Effector memory CD8-positive, alpha-beta T cell (primary cell): ENCODE measurements at regions not wholly inside any gene's neighbourhood (a gene's known extent, or its start where the extent isn't known, plus 50 kb on each side); places are given as distances from the start of the nearest gene placed in this dataset.

Experiments
- ATAC-seq: fragments of 150-1000 bp; cut with Tn5 transposase; replicated peaks from 2 replicates; pipeline ENCODE4 v1.10.0; 2021; ENCODE audit warnings: mild to moderate bottlenecking, moderate library complexity
- DNase-seq, 3 experiments: peaks; one replicate each; pipeline ENCODE4 v3.0.0; 2021
- H3K27ac Mint-ChIP-seq, 2 donors: one replicate each; pipeline ENCODE4 v1.8.0; 2022; ENCODE audit warnings: mild to moderate bottlenecking in 2 of 2, mixed read lengths in 2 of 2, moderate library complexity in 2 of 2
- H3K27me3 Mint-ChIP-seq, 2 donors: one replicate each; pipeline ENCODE4 v1.8.0; 2022; ENCODE audit warnings: mixed read lengths in 2 of 2
- H3K36me3 Mint-ChIP-seq: one replicate; pipeline ENCODE4 v1.8.0; 2022; ENCODE audit warnings: mild to moderate bottlenecking, moderate library complexity, mixed read lengths; ENCODE audit not compliant: insufficient read depth
- H3K4me1 Mint-ChIP-seq, 2 donors: one replicate each; pipeline ENCODE4 v1.8.0; 2022; ENCODE audit warnings: low read depth in 2 of 2, mixed read lengths in 2 of 2
- H3K4me3 Mint-ChIP-seq, 2 donors: one replicate each; pipeline ENCODE4 v1.8.0; 2022; ENCODE audit warnings: mild to moderate bottlenecking in 2 of 2, mixed read lengths in 2 of 2, moderate library complexity in 2 of 2
- H3K9me3 Mint-ChIP-seq, 2 donors: one replicate each; pipeline ENCODE4 v1.8.0; 2022; ENCODE audit warnings: mixed read lengths in 2 of 2

DNA sequence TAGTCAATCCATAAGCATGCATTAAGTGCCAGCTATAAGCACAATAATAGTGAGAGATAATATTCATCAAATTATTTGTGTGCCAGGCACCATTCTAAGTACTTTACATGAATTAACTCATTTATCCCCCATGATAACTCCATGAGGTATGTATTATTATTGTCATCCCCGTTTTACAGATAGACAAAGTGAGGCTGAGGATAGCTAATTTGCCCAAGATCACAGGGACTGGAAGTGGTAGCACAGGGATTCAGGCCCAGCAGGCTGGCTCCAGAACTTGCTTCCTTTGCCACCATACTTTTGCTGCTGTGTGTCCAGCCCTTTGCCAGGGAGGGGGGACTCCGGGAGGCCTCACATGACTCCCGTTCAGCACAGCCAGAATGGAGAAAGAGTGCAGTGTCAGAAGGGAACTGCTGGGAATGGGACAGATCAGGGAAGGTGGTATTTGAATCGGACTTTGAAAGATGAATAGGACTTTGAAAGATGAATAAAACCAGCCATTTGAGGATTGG, 128.0 kb upstream of the PWP1 start:
- H3K36me3 Mint-ChIP-seq = peaks cover 3% of the 10 kb centered on the region
- H3K9me3 Mint-ChIP-seq = no peaks in the 10 kb centered on the region
- peaks cover 0 to 4% of the 10 kb centered on the region in 2 donors for H3K4me1 Mint-ChIP-seq
- ATAC-seq = no peak
- no peak overlapping the region for H3K4me3 Mint-ChIP-seq
- no peak overlapping the region for H3K27ac Mint-ChIP-seq
- H3K27me3 Mint-ChIP-seq = no peaks in the 10 kb centered on the region
- DNase-seq = no peak

DNA sequence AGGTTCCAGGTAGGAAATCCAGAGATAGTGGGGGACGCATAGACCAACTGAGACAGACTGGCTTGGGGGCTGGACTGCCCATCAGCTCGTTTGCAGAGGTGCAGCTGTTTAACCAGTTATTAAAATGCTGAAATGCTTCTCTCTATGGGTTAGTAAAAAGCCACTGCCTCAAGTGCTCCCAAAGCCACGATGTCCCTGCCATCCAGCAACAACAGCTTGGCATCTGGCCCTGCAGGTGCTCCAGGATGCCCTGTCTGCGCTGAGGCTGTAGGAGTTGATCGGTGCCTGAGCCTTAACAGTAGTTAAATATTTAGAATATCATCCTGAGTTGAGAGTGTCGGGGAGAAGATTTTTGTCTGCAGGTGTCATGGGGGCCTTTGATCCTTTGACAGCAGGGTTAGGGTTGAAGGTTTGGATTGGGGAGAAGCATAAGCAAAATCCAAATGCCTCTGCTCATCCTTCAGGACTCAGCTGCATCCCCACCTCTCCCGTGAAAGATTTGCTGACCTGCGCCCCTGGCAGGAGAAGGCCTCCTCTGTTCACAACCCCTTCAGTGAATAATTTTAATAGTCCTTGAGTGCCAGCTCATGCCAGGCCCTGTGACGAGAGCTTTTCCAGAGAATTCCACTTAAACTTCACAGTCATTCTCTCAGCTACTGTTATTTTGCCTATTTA, 127.3 kb upstream of the PWP1 start:
- peaks cover 0 to 4% of the 10 kb centered on the region in 2 donors for H3K4me1 Mint-ChIP-seq
- DNase-seq (no peak), ATAC-seq (no peak)
- H3K27ac Mint-ChIP-seq = no peak overlapping the region
- no peak overlapping the region for H3K4me3 Mint-ChIP-seq
- H3K27me3 Mint-ChIP-seq = no peaks in the 10 kb centered on the region
- peaks cover 3% of the 10 kb centered on the region for H3K36me3 Mint-ChIP-seq
- no peaks in the 10 kb centered on the region for H3K9me3 Mint-ChIP-seq

DNA sequence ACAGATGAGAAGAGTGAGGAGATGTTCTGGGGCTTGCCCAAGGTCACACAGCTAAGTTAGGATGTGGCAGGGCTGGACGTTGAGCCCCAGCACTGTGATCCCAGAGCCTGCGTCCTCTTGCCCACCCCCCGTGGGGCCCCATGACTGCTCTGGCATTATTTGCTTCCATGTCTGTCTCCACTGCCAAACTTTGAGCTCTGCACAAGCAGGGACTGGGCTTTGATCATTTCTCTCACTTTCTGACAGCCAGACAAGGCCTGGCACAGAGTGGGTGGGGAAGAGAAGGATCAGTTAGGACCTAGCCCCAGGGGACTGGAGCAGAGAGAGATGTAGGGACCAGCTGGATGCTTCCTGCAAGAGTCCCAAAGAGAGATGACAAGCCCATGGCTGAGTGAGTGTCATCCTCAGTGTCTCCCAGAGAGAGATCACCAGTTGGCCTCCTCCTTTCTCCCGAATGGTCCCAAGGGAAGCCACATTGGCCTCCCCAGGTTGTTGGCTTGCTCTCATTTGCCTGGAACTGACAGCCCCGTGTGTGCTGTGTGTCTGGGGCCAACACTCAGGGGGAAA, 126.7 kb upstream of the PWP1 start:
- H3K4me3 Mint-ChIP-seq = no peak overlapping the region
- no peak for DNase-seq

DNA sequence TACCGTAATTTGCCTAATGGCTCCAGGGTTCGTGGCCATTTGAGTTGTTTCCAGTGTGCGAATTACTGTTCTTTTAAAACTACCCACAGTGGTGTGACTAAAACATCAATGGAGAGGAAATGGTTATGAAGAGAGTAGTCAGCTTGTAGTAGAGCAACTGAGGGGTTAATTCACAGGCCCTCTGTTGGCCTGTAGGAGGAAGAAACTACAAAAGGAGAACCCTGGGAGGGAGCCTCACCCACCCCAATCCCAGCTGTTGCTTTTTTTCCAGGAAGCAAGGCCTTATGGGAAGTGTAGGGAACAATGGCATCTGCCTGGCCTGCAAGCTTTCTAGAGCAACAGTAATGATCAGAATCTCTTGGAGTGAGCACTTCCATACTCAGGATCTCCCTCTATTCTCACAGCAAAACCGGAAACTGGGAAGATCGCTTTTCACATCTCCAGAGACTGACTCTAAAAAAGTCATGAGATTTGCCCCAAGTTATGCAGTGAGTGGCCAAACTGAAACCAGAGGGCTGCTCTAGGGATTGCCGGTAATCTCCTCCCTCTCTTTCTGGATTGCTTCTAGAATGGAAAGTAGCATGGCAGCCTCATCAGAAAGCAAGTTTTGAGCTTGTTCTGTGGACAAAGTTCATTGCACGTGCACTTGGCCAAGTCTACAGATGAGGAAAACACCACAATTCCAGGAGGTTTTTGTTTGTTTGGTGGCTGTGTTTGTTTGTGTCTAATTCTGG, 125.3 kb upstream of the PWP1 start:
- peaks cover 1 to 5% of the 10 kb centered on the region in 2 donors for H3K4me1 Mint-ChIP-seq

More for the DNA sequence above, 126.7 kb upstream of the PWP1 start:
- no peaks in the 10 kb centered on the region for H3K9me3 Mint-ChIP-seq
- no peaks in the 10 kb centered on the region for H3K27me3 Mint-ChIP-seq
- ATAC-seq = no peak
- peaks cover 0 to 4% of the 10 kb centered on the region in 2 donors for H3K4me1 Mint-ChIP-seq
- no peaks in the 10 kb centered on the region for H3K36me3 Mint-ChIP-seq
- no peak overlapping the region for H3K27ac Mint-ChIP-seq

DNA sequence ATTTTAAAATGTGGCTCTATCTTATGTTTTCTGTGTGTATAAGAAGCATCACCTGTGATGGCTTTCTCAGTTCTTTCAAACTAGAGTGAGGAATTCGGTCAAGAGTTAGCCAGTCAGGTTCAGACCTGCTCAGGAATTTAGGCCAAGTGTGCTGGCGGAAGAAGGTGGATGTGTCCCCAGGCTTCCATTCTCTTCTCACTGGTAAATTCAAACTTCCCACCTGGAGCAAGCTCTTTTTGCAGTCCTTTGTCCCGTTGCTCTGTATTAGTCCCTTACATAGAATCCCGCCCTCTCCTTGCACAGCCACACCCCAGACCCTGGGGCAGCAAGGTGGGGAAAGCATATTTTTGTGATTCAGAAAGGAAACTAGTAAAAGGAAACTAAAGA, 124.7 kb upstream of the PWP1 start:
- no peaks in the 10 kb centered on the region for H3K9me3 Mint-ChIP-seq
- no peak overlapping the region for H3K4me3 Mint-ChIP-seq
- H3K4me1 Mint-ChIP-seq = peaks cover 3 to 7% of the 10 kb centered on the region in 2 donors
- DNase-seq (no peak), ATAC-seq (no peak)
- H3K27ac Mint-ChIP-seq = no peak overlapping the region
- H3K36me3 Mint-ChIP-seq = no peaks in the 10 kb centered on the region
- H3K27me3 Mint-ChIP-seq = no peaks in the 10 kb centered on the region

More for the DNA sequence above, 125.3 kb upstream of the PWP1 start:
- ATAC-seq = no peak
- DNase-seq = no peak
- H3K36me3 Mint-ChIP-seq = no peaks in the 10 kb centered on the region
- H3K27ac Mint-ChIP-seq = no peak overlapping the region
- H3K27me3 Mint-ChIP-seq = no peaks in the 10 kb centered on the region
- no peak overlapping the region for H3K4me3 Mint-ChIP-seq
- H3K9me3 Mint-ChIP-seq = no peaks in the 10 kb centered on the region

DNA sequence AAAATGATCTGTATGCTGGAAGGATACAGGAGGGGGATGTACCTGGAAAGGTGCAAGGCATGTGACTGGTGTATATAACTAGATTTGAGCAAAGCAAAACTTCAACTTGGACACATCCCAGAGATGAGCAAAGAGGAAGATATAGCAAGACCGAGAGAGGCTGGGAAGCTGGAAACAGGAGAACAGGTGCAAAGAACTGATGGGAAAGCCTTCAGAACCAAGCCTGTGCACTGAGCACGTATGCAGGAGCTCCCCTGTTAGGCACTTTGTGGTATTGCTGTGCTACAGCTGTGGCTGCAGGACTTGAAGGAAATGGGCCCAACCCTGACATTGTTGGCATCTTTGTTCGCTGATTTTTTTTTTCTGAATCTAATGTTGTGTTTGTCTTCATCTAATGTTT, 120.7 kb upstream of the PWP1 start:
- Mint-ChIP-seq H3K9me3 (no peaks in the 10 kb centered on the region), H3K4me3 (no peak overlapping the region), H3K27ac (no peak overlapping the region), H3K4me1 (peaks cover 3% of the 10 kb centered on the region in 2 donors), H3K36me3 (no peaks in the 10 kb centered on the region), H3K27me3 (no peaks in the 10 kb centered on the region)
- ATAC-seq (no peak), DNase-seq (no peak)

DNA sequence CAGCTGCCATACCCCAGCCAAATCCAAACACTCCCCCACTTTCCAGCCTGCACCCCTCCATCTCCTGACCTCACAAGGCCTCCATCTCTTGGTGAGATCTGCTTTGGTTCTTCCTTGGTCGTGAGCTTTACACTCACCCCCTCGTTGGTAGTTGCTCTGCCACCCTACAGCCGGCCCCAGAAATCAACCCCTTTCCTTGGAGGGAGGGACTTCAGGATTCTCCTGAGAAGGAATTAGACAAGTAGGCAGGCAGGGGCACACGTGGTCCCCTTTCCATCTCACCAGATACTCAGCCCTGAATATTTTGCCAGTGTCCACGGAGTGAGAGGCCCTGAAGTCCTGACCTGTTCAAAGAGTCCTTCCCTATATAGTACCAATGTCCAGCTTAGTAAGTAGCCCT, 120.0 kb upstream of the PWP1 start:
- Mint-ChIP-seq H3K36me3 (no peaks in the 10 kb centered on the region), H3K4me3 (no peak overlapping the region), H3K27ac (no peak overlapping the region), H3K4me1 (peaks cover 3 to 5% of the 10 kb centered on the region in 2 donors), H3K9me3 (no peaks in the 10 kb centered on the region), H3K27me3 (no peaks in the 10 kb centered on the region)
- ATAC-seq (no peak), DNase-seq (no peak)

DNA sequence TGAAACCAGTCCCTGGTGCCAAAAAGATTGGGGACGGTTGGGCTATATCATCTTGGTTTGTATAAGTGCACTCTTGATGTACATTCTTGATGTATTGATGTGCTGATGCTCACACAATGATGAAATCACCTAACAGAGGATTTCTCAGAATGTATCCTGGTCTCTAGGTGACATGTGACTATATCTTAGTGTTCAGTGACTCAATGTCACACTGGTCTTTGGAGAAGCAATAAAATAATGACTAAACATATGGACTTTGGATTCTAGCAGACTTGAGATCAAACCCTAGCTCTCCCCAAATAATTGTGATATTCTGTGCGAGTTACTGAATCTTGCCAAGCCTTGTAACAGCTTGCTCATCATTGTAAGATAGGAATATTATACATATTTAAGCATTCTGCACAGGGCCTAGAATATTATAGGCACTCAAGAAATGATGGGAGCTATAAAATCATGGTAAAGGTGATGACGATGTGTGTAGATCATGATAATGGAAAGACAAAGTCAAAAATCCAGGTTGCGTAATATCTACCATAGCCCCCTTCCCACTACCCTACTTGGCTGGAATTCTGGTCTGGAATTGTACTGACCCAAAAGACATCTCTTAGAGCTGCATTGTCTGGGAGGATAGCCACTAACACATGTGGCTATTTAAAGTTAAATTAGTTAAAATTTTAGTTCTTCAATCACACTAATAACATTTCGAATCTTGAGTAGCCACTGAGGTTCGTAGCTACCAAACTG, 117.6 kb upstream of the PWP1 start:
- no peaks in the 10 kb centered on the region for H3K9me3 Mint-ChIP-seq
- H3K4me1 Mint-ChIP-seq = peaks cover 3 to 7% of the 10 kb centered on the region in 2 donors
- no peak overlapping the region for H3K4me3 Mint-ChIP-seq
- no peaks in the 10 kb centered on the region for H3K27me3 Mint-ChIP-seq
- ATAC-seq = no peak
- no peak for DNase-seq
- no peaks in the 10 kb centered on the region for H3K36me3 Mint-ChIP-seq
- no peak overlapping the region for H3K27ac Mint-ChIP-seq

DNA sequence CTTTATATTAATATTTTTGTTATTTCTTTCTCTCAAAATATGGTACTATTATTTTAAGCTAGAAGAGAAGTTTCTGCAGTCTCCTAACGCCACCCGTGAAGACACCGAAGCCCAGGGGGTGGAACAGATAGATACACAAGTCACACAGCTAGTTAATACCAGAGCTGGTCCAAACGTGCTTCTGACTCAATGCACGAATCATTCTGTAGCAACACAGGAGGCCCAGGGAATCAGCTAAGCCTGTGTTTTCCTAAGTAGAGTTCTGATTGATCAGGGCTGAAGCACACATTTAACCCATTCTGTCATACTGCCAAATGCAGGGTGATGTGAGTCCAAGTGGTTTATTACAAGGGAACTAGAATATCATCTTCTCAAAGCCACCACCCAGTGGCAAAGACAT, 116.9 kb upstream of the PWP1 start:
- ATAC-seq (no peak), DNase-seq (no peak)
- no peaks in the 10 kb centered on the region for H3K27me3 Mint-ChIP-seq
- no peaks in the 10 kb centered on the region for H3K36me3 Mint-ChIP-seq
- no peak overlapping the region for H3K4me3 Mint-ChIP-seq
- peaks cover 3 to 7% of the 10 kb centered on the region in 2 donors for H3K4me1 Mint-ChIP-seq
- no peak overlapping the region for H3K27ac Mint-ChIP-seq
- H3K9me3 Mint-ChIP-seq = no peaks in the 10 kb centered on the region

DNA sequence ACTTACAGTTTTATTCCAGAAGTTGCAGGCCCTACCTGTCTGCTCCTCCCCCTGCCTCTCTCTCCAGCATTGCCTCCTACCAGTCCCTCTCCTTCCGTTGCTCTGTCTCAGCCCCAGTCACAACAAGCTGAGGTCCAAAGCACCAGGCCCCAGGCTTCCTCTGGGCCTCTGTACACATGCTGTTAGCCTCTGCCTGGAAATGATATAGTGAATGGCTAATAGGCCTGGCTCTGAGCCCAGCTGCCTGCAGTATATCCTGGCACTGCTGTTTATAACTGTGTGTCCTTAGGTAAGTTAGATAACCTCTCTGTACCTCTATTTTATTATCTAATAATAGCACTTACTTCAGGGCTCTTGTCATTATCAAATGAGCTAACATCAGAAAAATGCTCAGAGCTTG, 114.9 kb upstream of the PWP1 start:
- no peak for ATAC-seq
- Mint-ChIP-seq H3K4me3 (no peak overlapping the region), H3K36me3 (no peaks in the 10 kb centered on the region), H3K27me3 (no peaks in the 10 kb centered on the region), H3K27ac (no peak overlapping the region), H3K4me1 (peaks cover 2 to 4% of the 10 kb centered on the region in 2 donors), H3K9me3 (no peaks in the 10 kb centered on the region)
- DNase-seq = no peak

DNA sequence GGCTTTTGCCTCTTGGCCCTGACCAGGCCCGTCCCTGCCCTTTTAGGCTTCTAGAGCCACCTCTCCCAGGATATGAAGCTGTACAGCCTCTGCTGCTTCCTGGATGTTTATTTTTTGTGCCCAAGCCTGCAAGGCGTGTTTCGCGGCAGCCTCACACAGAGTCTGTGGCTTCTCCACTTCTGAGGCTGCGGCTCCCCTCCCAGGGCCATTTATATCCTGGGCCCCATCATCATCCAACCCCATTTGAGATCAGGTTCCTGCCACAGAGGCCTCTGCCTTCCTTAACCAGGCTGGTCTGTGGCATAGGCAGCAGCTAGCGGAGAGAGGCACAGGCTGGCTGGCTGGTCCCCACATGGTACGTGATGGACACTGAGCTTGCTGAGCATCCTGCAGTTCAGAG, 114.1 kb upstream of the PWP1 start:
- no peak overlapping the region for H3K4me3 Mint-ChIP-seq
- no peaks in the 10 kb centered on the region for H3K9me3 Mint-ChIP-seq
- ATAC-seq (no peak), DNase-seq (no peak)
- H3K36me3 Mint-ChIP-seq = no peaks in the 10 kb centered on the region
- H3K4me1 Mint-ChIP-seq = peaks cover 2 to 4% of the 10 kb centered on the region in 2 donors
- H3K27ac Mint-ChIP-seq = no peak overlapping the region
- no peaks in the 10 kb centered on the region for H3K27me3 Mint-ChIP-seq

DNA sequence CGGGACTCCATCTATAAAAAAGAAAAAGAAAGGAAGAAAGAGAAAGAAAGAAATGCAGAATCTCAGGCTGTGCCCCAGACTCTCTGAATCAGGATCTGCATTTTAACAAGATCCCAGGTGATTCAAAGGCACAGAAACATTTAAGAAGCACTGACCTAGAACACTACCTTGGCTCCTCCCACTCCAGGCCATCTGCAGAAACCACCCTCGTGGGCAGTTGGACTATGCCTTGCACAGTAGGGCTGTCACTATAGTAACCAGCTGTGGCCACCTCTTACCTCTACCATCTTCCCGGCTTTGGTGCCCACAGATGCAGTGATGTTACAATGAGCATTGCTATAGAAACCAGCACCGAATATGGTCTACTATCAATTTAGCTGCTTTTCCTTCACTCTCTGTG, 110.9 kb upstream of the PWP1 start:
- no peak overlapping the region for H3K4me3 Mint-ChIP-seq
- H3K36me3 Mint-ChIP-seq = peaks cover 4% of the 10 kb centered on the region
- H3K27ac Mint-ChIP-seq = no peak overlapping the region
- peaks cover 4% of the 10 kb centered on the region in 2 donors for H3K4me1 Mint-ChIP-seq
- ATAC-seq = no peak
- H3K27me3 Mint-ChIP-seq = no peaks in the 10 kb centered on the region
- H3K9me3 Mint-ChIP-seq = no peaks in the 10 kb centered on the region
- no peak for DNase-seq

DNA sequence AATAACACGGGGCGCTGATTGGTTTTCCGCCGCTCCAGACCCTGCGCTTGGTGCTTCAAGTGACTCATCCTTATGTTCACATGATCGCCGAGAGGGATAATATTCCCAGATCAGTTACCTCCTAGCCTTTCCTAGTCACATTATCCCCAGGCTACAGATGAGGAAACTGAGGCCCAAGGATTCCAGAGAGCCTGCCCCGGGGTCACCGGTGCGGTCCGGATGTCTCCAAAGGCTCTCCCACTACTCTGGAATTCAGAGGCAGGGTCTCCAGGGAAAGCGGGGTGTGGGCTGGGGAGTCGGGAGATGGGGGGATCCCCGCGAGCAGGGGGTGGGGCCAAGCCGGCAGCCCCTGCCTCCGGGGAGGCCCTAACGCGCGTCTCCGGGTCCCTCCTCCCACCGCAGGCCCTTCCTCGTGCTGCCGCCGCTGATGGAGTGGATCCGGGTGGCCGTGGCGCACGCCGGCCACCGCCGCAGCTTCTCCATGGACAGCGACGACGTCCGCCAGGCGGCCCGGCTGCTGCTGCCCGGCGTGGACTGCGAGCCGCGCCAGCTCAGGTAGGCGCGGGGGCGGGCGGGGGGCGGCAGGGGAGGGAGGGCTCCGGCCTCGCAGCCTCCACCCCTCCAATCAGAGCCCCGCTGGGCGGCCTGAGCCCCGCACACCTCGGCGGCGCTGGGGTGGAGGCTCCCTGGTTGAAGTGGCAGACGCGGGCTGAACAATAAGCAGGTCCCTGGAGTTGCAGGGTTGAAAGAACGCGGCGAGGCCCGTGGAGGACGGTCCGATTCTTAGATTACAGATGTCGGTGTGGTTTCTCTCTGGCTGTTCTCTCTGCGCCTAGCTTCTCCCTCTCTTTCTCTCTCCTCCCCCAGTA, 104.6 kb upstream of the PWP1 start:
- H3K27ac Mint-ChIP-seq = no peak overlapping the region
- peaks cover 0 to 6% of the 10 kb centered on the region in 2 donors for H3K4me1 Mint-ChIP-seq
- DNase-seq (no peak), ATAC-seq (no peak)
- peaks cover 4% of the 10 kb centered on the region for H3K36me3 Mint-ChIP-seq
- no peaks in the 10 kb centered on the region for H3K27me3 Mint-ChIP-seq
- no peaks in the 10 kb centered on the region for H3K9me3 Mint-ChIP-seq
- no peak overlapping the region for H3K4me3 Mint-ChIP-seq
